Right atrium auricular region (tissue), 2 donors: ENCODE measurements at regions not wholly inside any gene's neighbourhood (a gene's known extent, or its start where the extent isn't known, plus 50 kb on each side); places are given as distances from the start of the nearest gene placed in this dataset.

Experiments used
- DNase-seq: peaks from one replicate; pipeline ENCODE4 v3.0.0-alpha.2; 2019; ENCODE audit warnings: low spot score
- H3K27ac ChIP-seq, 2 donors: fragments of 200-600 bp; sonication (generic); 1 replicate in 1 of 2; 2 replicates in 1 of 2; pipeline ENCODE4 v1.5.1; 2016 to 2019
- H3K27me3 ChIP-seq, 2 donors: fragments of 200-600 bp; sonication (generic); one replicate each; pipeline versions ENCODE4 v1.5.1 to v1.6.0; 2017 to 2019
- H3K36me3 ChIP-seq: fragments of 200-600 bp; sonication (generic); one replicate; pipeline ENCODE4 v1.5.1; 2016
- H3K4me1 ChIP-seq, 2 donors: fragments of 200-600 bp; sonication (generic); one replicate each; pipeline versions ENCODE4 v1.5.1 to v1.6.0; 2017 to 2019
- H3K4me3 ChIP-seq, 2 donors: fragments of 200-600 bp; sonication (generic); 1 replicate in 1 of 2; 2 replicates in 1 of 2; pipeline ENCODE4 v1.5.1; 2017 to 2019; ENCODE audit warnings: mild to moderate bottlenecking in 1 of 2, moderate library complexity in 1 of 2
- H3K9me3 ChIP-seq, 2 donors: fragments of 200-600 bp; sonication (generic); one replicate each; pipeline ENCODE4 v1.5.1; 2019
- CTCF ChIP-seq, 2 donors: fragments of 200-600 bp; sonication (generic); IDR thresholded peaks; one replicate each; pipeline ENCODE4 v1.5.1; 2019; ENCODE audit warnings: antibody characterized with exemption in 2 of 2

GRCh38 chr9:26459959-26460358, 432.6 kb downstream of the CAAP1 start:
- Histone ChIP-seq H3K4me1 (no peaks in the 10 kb centered on the region), H3K27ac (no peak overlapping the region), H3K4me3 (no peak overlapping the region), H3K9me3 (peaks cover 0 to 6% of the 10 kb centered on the region in 2 donors), H3K27me3 (no peaks in the 10 kb centered on the region), H3K36me3 (no peaks in the 10 kb centered on the region)
- DNase-seq, result no peak
- no peak for TF ChIP-seq CTCF (IDR thresholded peaks at IDR 0.05)

GRCh38 chr9:26458054-26458453, 434.5 kb downstream of the CAAP1 start:
- Histone ChIP-seq H3K4me1 (no peaks in the 10 kb centered on the region), H3K27ac (no peak overlapping the region), H3K36me3 (no peaks in the 10 kb centered on the region), H3K4me3 (no peak overlapping the region), H3K9me3 (no peaks in the 10 kb centered on the region), H3K27me3 (no peaks in the 10 kb centered on the region)
- TF ChIP-seq CTCF (IDR thresholded peaks at IDR 0.05), result no peak
- no peak for DNase-seq

- Histone ChIP-seq H3K9me3 (no peaks in the 10 kb centered on the region), H3K4me1 (no peaks in the 10 kb centered on the region), H3K36me3 (no peaks in the 10 kb centered on the region), H3K27me3 (no peaks in the 10 kb centered on the region), H3K4me3 (no peak overlapping the region), H3K27ac (no peak overlapping the region)
- no peak for DNase-seq
- TF ChIP-seq CTCF (IDR thresholded peaks at IDR 0.05), result no peak
Measured at GRCh38 chr9:26457151-26457550, 435.5 kb downstream of the CAAP1 start.

GRCh38 chr9:26439061-26439624, 453.5 kb downstream of the CAAP1 start:
- no peak for DNase-seq
- Histone ChIP-seq H3K4me1 (no peaks in the 10 kb centered on the region), H3K27ac (no peak overlapping the region), H3K27me3 (no peaks in the 10 kb centered on the region), H3K4me3 (no peak overlapping the region), H3K36me3 (no peaks in the 10 kb centered on the region), H3K9me3 (no peaks in the 10 kb centered on the region)
- no peak for TF ChIP-seq CTCF (IDR thresholded peaks at IDR 0.05)

GRCh38 chr9:26437056-26437711, 455.4 kb downstream of the CAAP1 start:
- Histone ChIP-seq H3K4me3 (no peak overlapping the region), H3K9me3 (no peaks in the 10 kb centered on the region), H3K4me1 (no peaks in the 10 kb centered on the region), H3K36me3 (no peaks in the 10 kb centered on the region), H3K27me3 (no peaks in the 10 kb centered on the region), H3K27ac (no peak overlapping the region)
- no peak for DNase-seq
- TF ChIP-seq CTCF (IDR thresholded peaks at IDR 0.05), result no peak
